Activated CD8-positive, alpha-beta memory T cell treated with anti-CD3 and anti-CD28 coated beads, Interleukin-2, amount 50 U/mL, for 1 hour (primary cell): ENCODE measurements at regions not wholly inside any gene's neighbourhood (a gene's known extent, or its start where the extent isn't known, plus 50 kb on each side); places are given as distances from the start of the nearest gene placed in this dataset.
"Not testable (repeated sequence)": the region's sequence is repeated elsewhere in the genome, so short reads cannot be mapped to it uniquely, and the experiment has no call there.

ENCODE experiments used
- DNase-seq: peaks from one replicate; pipeline ENCODE4 v3.0.0-alpha.2; 2020; ENCODE audit errors: extremely low read depth

DNA sequence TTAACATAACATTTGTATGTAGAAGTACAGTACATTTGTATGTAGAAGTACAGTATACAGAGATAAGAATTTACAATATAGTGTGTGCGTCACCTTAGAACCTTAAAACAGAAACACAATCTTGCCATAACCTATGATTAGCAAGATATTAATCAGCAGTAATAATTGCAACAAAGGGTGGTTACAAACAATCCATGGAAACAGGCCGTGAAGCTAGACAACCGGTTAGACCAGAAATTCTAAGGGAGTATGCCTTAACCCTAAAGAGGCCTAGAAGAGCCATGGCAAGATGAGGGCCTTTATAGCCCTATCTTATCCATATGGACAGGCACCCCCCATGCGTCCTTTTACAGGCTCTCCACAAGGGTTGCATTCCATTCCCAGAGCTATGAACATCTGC lies 605.9 kb downstream of the KCNT2 start:
- not testable (repeated sequence) for DNase-seq

DNA sequence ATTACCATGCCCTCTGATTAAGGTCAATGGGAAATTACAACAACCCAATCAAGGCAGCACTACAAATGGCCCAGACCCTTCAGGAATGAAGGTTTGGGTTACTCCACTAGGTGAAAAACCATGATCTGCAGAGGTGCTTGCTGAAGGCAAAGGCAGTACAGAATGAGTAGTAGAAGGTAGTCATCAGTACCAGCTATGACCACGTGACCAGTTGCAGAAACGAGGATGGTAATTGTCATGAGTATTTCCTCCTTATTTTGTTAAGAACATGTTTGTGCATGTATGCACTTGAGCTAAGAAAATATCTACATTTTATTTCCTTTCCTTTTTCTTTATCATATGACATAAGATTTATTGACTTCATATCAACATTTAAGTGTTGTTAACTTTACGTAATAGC lies 607.1 kb downstream of the KCNT2 start:
- DNase-seq, result no peak

GRCh38 chr1:195999022-195999421 lies 609.2 kb downstream of the KCNT2 start:
- DNase-seq, result no peak

DNA sequence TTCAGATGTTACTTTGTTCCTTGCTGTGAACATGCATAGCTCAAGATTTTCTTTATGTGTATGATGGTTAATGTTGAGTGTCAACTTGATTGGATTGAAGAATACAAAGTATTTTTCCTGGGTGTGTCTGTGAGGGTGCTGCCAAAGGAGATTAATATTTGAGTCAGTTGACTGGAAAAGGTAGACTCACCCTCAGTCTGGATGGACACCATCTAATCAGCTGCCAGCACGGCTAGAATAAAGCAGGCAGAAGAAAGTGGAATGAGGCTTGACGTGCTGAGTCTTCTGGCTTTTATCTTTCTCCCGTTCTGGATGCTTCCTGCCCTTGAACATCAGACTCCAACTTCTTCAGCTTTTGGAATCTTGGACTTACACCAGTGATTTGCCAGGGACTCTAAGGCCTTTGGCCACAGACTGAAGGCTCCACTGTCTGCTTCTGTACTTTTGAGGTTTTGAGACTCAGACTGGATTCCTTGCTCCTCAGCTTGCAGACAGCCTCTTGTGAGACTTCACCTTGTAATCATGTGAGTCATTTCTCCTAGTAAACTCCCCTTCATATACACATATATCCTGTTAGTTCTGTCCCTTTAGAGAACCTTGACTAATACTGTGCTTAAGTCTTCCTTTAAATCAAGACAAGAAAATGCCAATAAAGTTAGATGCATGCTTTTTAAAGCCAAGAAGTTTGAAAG lies 626.6 kb downstream of the KCNT2 start:
- no peak for DNase-seq

- no peak for DNase-seq
Observed at GRCh38 chr1:195979646-195980045, 628.6 kb downstream of the KCNT2 start.

DNA sequence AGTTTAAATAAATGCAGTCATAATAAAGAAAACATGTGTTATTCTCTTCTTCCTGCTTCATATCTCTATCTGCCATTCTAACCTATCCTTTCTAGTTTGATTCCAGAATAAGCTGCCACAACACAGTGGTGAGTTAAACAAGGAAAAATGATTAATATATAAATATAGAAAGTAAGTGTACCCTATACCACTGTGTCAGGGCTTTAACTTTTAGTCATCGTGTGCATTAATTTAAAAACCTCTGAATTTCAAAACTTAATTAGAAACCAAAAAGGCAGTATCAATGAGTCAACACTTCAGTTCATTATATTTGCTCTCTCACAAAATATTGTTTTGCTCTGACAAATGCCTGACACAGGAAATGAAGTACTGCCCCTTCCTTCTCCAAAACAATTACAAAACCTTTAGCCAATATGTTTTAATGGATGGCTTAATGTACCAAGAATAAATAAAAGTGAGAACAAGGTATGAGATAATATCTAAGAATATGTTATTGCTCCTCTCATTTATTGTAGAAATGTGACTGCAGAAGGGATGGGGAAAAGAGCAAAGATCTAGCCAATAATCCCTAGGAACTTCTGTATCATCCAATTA lies 634.8 kb downstream of the KCNT2 start:
- no peak for DNase-seq

- no peak for DNase-seq
Observed at GRCh38 chr1:195971589-195971988, 636.7 kb downstream of the KCNT2 start.

- DNase-seq, result no peak
Observed at GRCh38 chr1:195970209-195970608, 638.0 kb downstream of the KCNT2 start.

GRCh38 chr1:195965475-195965874 lies 642.8 kb downstream of the KCNT2 start:
- no peak for DNase-seq

DNA sequence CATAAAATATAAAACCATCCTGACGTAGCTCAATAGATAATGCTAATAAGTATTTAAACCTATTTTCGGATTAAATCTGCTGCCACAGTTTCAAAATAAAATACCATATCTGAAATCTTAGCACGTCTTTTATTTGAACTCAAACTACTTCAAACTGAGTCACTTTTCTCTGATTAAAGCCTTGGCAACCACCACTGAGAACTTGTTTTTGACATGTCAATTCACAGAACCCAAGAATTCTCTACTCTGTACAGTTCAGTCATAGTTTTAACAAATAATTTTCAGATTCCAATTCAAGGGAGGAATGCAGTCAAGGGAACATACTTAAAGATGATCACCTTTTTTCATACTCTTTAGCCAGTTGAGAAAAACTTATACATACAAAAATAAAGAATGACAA lies 643.2 kb downstream of the KCNT2 start:
- DNase-seq, result no peak

- no peak for DNase-seq
Observed at GRCh38 chr1:195964516-195964915, 643.7 kb downstream of the KCNT2 start.

DNA sequence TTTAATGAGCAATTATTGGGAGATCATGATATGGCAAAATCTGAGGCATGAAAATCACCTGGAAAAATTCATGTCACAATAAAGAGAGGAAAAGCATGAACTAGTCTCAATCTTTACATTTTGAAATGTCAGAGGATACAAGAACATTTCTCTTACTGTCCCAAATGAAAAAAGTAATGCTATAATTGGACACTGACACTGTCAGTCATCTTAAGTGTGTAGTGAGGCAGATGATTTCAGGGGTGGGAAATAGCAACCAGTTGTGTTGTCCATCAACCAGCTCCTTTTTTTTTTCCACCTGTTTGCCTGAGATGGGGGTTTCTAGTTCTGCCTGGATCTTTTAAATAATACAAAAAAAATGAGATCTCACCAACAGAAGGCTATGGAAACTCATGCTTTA lies 646.2 kb downstream of the KCNT2 start:
- DNase-seq, result no peak

DNA sequence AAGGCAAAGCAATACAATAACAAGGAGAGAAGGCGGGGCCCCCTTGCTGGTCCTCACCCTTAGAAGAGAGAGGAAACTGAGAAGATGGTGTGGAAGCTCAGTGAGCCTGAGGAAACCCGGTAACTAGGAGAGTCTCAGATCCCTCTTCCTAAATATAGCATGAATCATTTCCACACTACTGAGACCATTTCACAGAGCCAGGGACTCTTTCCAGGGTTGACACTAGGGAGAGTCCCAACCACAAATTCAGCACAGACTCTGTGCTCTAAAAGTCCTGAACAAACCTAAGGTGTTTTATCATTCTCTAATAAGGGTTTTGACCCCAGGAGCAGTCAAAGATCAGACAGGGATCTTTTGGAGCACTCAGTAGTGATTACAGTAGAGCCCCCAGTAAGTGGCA lies 647.7 kb downstream of the KCNT2 start:
- DNase-seq, result no peak

DNA sequence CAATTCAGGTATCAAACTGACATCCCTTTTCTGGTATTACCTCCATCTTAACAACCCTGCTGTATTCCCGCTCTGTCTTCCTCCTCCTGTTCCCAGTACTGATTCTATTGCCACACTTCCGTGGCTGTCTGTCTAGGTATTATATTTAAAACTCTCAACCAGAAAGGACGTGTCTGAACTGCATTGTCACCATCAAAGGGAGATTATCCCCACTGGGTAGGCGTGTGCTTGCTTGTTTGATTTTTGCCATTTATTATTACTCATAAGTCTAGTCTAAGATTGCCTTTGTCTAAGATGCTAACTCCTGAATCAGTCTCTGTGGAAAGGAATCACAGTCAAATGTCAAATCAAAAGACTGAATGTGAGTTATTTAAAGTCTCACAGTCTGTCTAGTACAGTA lies 650.1 kb downstream of the KCNT2 start:
- DNase-seq, result no peak

DNA sequence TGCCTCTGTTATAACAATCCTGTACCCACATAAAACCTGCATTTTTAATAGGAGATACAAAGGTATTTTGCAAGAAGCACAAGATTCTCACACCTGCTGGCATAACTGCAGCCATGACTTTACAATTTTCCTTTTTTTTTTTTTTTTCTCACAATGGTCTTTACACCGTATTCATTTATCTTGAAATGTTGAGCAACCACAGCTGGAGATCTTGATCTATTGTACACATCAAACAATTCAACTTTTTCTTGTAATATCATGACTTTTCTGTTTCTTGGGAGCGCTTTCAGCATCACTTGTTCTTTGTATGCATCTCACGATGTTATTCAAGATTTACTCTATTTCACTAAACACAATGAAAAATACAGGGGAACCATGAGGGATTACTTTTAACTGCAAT lies 651.4 kb downstream of the KCNT2 start:
- DNase-seq, result no peak

GRCh38 chr1:195954848-195955247 lies 653.4 kb downstream of the KCNT2 start:
- DNase-seq, result no peak

GRCh38 chr1:195951313-195951712 lies 656.9 kb downstream of the KCNT2 start:
- no peak for DNase-seq

- no peak for DNase-seq
Observed at GRCh38 chr1:195948123-195948895, 659.9 kb downstream of the KCNT2 start.

DNA sequence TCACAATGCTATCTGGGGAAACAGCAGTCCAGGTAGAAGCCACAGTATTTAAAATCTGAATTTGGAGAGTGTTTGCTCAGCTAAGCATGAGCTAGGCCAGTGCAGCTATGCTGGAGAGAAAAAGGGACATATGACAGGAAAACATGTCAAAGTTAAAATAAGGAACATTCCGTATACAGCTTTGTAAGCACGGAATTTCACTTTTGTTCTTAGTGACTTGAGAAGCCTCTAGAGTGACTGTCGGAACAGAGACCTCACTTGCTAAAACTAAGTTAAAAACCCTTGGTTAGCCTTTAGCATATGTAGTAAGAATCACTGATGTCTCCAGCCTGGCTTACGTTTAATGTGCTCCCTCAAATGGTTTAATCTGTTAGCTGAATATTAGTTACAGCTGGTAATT lies 661.7 kb downstream of the KCNT2 start:
- DNase-seq, result no peak

- no peak for DNase-seq
Observed at GRCh38 chr1:195941795-195942194, 666.4 kb downstream of the KCNT2 start.

DNA sequence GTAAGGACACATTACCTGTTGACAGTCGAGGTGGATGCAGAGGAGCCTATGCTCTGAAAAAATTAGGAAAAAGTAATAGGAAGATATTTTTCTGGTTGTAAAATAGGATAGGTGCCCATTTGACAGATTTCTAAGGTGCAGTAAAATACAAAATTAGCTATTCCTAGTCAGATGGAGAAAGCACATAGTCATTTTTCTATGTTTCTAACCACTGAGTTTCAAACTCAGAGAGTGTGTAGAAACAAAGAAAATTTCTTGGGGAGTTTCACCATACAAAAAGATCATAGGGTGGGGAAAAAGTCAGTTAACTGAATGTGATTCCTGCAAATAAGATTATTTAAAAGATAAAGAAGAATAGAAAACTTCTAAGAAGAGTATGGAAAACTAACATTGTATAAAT lies 666.9 kb downstream of the KCNT2 start:
- no peak for DNase-seq

- DNase-seq, result no peak
Observed at GRCh38 chr1:195939844-195940243, 668.4 kb downstream of the KCNT2 start.
